ENCODE measurements at regions not wholly inside any gene's neighbourhood (a gene's known extent, or its start where the extent isn't known, plus 50 kb on each side); places are given as distances from the start of the nearest gene placed in this dataset.
"Not testable (repeated sequence)": the region's sequence is repeated elsewhere in the genome, so short reads cannot be mapped to it uniquely, and the experiment has no call there.

- no peak for DNase-seq
Observed at GRCh38 chr20:53792946-53793536, 199.4 kb upstream of the ZNF217 start.

GRCh38 chr20:53789989-53790675 lies 196.5 kb upstream of the ZNF217 start:
- no peak for DNase-seq

GRCh38 chr20:53788253-53789022 lies 194.8 kb upstream of the ZNF217 start:
- DNase-seq, result no peak

- not testable (repeated sequence) for DNase-seq
Observed at GRCh38 chr20:53787491-53787931, 193.9 kb upstream of the ZNF217 start.

GRCh38 chr20:53786445-53787267 lies 193.0 kb upstream of the ZNF217 start:
- DNase-seq, result no peak

GRCh38 chr20:53786071-53786444 lies 192.4 kb upstream of the ZNF217 start:
- DNase-seq, result no peak

GRCh38 chr20:53785320-53785719 lies 191.7 kb upstream of the ZNF217 start:
- DNase-seq, result no peak

GRCh38 chr20:53783768-53784167 lies 190.1 kb upstream of the ZNF217 start:
- no peak for DNase-seq

GRCh38 chr20:53782612-53783246 lies 189.1 kb upstream of the ZNF217 start:
- no peak for DNase-seq

GRCh38 chr20:53779822-53780221 lies 186.2 kb upstream of the ZNF217 start:
- no peak for DNase-seq

GRCh38 chr20:53778736-53779135 lies 185.1 kb upstream of the ZNF217 start:
- DNase-seq, result no peak

- DNase-seq, result no peak
Observed at GRCh38 chr20:53778041-53778516, 184.4 kb upstream of the ZNF217 start.

- DNase-seq, result not testable (repeated sequence)
Observed at GRCh38 chr20:53777402-53777801, 183.8 kb upstream of the ZNF217 start.

- no peak for DNase-seq
Observed at GRCh38 chr20:53776858-53777257, 183.2 kb upstream of the ZNF217 start.

- no peak for DNase-seq
Observed at GRCh38 chr20:53774461-53775203, 181.0 kb upstream of the ZNF217 start.

GRCh38 chr20:53773792-53774401 lies 180.3 kb upstream of the ZNF217 start:
- DNase-seq, result no peak

- not testable (repeated sequence) for DNase-seq
Observed at GRCh38 chr20:53773066-53773791, 179.6 kb upstream of the ZNF217 start.

- DNase-seq, result no peak
Observed at GRCh38 chr20:53769041-53769440, 175.4 kb upstream of the ZNF217 start.

- DNase-seq, result no peak
Observed at GRCh38 chr20:53768329-53768728, 174.7 kb upstream of the ZNF217 start.

- no peak for DNase-seq
Observed at GRCh38 chr20:53767206-53767930, 173.7 kb upstream of the ZNF217 start.

All from activated CD4-positive, alpha-beta T cell treated with anti-CD3 and anti-CD28 coated beads, Interleukin-2, amount 50 U/mL, for 4 hours (primary cell).